ENCODE measurements at regions not wholly inside any gene's neighbourhood (a gene's known extent, or its start where the extent isn't known, plus 50 kb on each side); places are given as distances from the start of the nearest gene placed in this dataset.

- TF ChIP-seq CTCF (IDR thresholded peaks at IDR 0.05) (no peak), POLR2A (IDR thresholded peaks at IDR 0.05) (no peak)
Observed at GRCh38 chr6:169397684-169398083, 144.0 kb upstream of the THBS2 start.
